ENCODE measurements at regions not wholly inside any gene's neighbourhood (a gene's known extent, or its start where the extent isn't known, plus 50 kb on each side); places are given as distances from the start of the nearest gene placed in this dataset.

DNA sequence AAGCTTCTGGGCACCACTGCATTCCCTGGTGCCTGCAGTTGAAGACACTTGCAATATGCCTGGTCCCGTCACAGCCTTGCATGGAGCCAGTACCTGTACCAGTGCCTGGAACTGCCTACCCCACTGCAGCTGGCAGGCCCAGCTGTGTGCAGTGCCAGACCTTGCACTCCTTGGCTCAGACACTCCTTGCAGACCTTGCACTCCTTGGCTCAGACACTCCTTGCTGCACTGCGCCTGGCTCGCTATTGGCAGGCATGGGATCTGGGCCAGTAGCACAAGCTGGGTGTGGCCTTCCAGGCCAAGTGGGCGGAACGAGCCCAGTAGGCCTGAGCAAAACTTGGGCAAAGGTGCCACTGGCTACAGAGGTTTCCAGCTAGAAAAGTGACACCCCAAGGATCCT is 1189.1 kb downstream of the GRIK2 start:
- TF ChIP-seq EP300 (conservative IDR thresholded peaks at IDR 0.05; ENCODE audit: poor library complexity, severe bottlenecking) = no peak
- TF ChIP-seq EZH2 (IDR thresholded peaks at IDR 0.05; ENCODE audit: borderline replicate concordance, insufficient read depth, low read length, poor library complexity, severe bottlenecking) = no peak
- no peak for TF ChIP-seq MXI1 (conservative IDR thresholded peaks at IDR 0.05; ENCODE audit: poor library complexity, severe bottlenecking)
- TF ChIP-seq, protein P1, sequence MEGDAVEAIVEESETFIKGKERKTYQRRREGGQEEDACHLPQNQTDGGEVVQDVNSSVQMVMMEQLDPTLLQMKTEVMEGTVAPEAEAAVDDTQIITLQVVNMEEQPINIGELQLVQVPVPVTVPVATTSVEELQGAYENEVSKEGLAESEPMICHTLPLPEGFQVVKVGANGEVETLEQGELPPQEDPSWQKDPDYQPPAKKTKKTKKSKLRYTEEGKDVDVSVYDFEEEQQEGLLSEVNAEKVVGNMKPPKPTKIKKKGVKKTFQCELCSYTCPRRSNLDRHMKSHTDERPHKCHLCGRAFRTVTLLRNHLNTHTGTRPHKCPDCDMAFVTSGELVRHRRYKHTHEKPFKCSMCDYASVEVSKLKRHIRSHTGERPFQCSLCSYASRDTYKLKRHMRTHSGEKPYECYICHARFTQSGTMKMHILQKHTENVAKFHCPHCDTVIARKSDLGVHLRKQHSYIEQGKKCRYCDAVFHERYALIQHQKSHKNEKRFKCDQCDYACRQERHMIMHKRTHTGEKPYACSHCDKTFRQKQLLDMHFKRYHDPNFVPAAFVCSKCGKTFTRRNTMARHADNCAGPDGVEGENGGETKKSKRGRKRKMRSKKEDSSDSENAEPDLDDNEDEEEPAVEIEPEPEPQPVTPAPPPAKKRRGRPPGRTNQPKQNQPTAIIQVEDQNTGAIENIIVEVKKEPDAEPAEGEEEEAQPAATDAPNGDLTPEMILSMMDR (IDR thresholded peaks at IDR 0.05; ENCODE audit: poor library complexity, severe bottlenecking) = no peak
- no peak for TF ChIP-seq POLR2AphosphoS5 (IDR thresholded peaks at IDR 0.05)
- TF ChIP-seq REST (IDR thresholded peaks at IDR 0.05; ENCODE audit: borderline replicate concordance) = no peak
- no peak for TF ChIP-seq SMC3 (conservative IDR thresholded peaks at IDR 0.05; ENCODE audit: poor library complexity)
- no peak for TF ChIP-seq RAD21 (conservative IDR thresholded peaks at IDR 0.05)
- no peak for TF ChIP-seq TAF1 (IDR thresholded peaks at IDR 0.05; ENCODE audit: low read depth)

DNA sequence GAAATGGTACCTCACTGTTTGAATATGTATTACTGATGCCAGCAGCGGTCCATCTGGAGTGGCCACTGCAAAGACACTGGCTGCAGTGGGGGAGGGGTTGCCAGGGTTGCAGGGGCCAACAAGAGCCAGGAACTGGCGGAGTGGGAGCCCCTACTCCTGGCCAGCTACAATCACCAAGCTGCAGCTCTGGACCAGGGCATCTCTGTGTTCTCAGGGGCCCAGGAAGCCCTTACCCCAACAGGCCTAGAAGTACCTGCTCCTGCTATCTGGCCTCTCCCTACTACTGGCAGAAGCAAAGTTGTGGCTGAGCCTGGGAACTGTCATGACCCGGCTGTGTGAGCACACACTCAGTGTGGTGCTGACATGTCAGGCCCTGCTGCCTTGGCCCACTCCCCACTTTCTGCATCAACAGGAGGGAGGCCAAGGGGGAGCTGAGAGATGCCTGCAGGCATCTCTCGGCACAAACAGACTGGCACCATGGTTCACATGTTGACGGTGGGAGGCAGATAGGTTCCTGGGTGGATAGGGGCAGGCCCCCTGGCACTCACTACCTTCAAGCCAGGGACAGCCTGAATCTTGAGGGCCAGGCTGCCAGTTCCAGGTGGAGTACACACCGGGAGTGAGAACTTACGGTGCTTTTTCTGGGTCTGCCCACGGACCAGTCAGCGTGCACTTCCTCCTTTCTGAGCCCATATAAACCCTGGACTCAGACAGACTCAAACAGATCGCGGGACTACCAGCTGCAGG is 1188.0 kb downstream of the GRIK2 start:
- Histone ChIP-seq H3F3A (ENCODE audit: insufficient read depth, low read length, poor library complexity, severe bottlenecking) (no peaks in the 10 kb centered on the region), H3K79me2 (replicated peaks; ENCODE audit: insufficient read depth, low read length) (no peaks in the 10 kb centered on the region), H3K36me3 (ENCODE audit: insufficient read depth, low read length) (no peaks in the 10 kb centered on the region), H4K20me1 (ENCODE audit: insufficient read depth) (no peaks in the 10 kb centered on the region), H3K4me2 (ENCODE audit: low read length) (no peak overlapping the region), H3K27me3 (ENCODE audit: insufficient read depth, low read depth, low read length) (no peaks in the 10 kb centered on the region), H3K27ac (ENCODE audit: low read length) (no peak overlapping the region), H3K9me2 (ENCODE audit: insufficient read depth, low read length) (no peaks in the 10 kb centered on the region), H3K4me3 (ENCODE audit: low read length) (no peak overlapping the region), H2AFZ (ENCODE audit: low read depth, low read length) (no peak overlapping the region), H3K9ac (ENCODE audit: low read length) (no peak overlapping the region), H3K9me3 (ENCODE audit: low read length) (no peaks in the 10 kb centered on the region)
- no peak for TF ChIP-seq REST (IDR thresholded peaks at IDR 0.05; ENCODE audit: borderline replicate concordance)
- TF ChIP-seq SMC3 (conservative IDR thresholded peaks at IDR 0.05; ENCODE audit: poor library complexity) = no peak
- TF ChIP-seq POLR2AphosphoS5 (IDR thresholded peaks at IDR 0.05) = no peak
- no peak for TF ChIP-seq RAD21 (conservative IDR thresholded peaks at IDR 0.05)
- TF ChIP-seq EP300 (conservative IDR thresholded peaks at IDR 0.05; ENCODE audit: poor library complexity, severe bottlenecking) = no peak
- no peak for TF ChIP-seq MXI1 (conservative IDR thresholded peaks at IDR 0.05; ENCODE audit: poor library complexity, severe bottlenecking)
- no peak for TF ChIP-seq TAF1 (IDR thresholded peaks at IDR 0.05; ENCODE audit: low read depth)
- TF ChIP-seq, protein P1 (IDR thresholded peaks at IDR 0.05; ENCODE audit: poor library complexity, severe bottlenecking) = no peak
- TF ChIP-seq EZH2 (IDR thresholded peaks at IDR 0.05; ENCODE audit: borderline replicate concordance, insufficient read depth, low read length, poor library complexity, severe bottlenecking) = no peak

More for the DNA sequence above, 1189.1 kb downstream of the GRIK2 start:
- H3K4me2 ChIP-seq (ENCODE audit: low read length) = no peak overlapping the region
- H4K20me1 ChIP-seq (ENCODE audit: insufficient read depth) = no peaks in the 10 kb centered on the region
- H3K9me3 ChIP-seq (ENCODE audit: low read length) = no peaks in the 10 kb centered on the region
- no peak overlapping the region for H3K27ac ChIP-seq (ENCODE audit: low read length)
- no peaks in the 10 kb centered on the region for H3K9me2 ChIP-seq (ENCODE audit: insufficient read depth, low read length)
- no peaks in the 10 kb centered on the region for H3K27me3 ChIP-seq (ENCODE audit: insufficient read depth, low read depth, low read length)
- no peak overlapping the region for H3K4me3 ChIP-seq (ENCODE audit: low read length)
- H2AFZ ChIP-seq (ENCODE audit: low read depth, low read length) = no peak overlapping the region
- no peak overlapping the region for H3K9ac ChIP-seq (ENCODE audit: low read length)
- no peaks in the 10 kb centered on the region for H3F3A ChIP-seq (ENCODE audit: insufficient read depth, low read length, poor library complexity, severe bottlenecking)
- no peaks in the 10 kb centered on the region for H3K36me3 ChIP-seq (ENCODE audit: insufficient read depth, low read length)
- no peaks in the 10 kb centered on the region for H3K79me2 ChIP-seq (replicated peaks; ENCODE audit: insufficient read depth, low read length)
